Endothelial cell of umbilical vein (primary cell): ENCODE measurements at regions not wholly inside any gene's neighbourhood (a gene's known extent, or its start where the extent isn't known, plus 50 kb on each side); places are given as distances from the start of the nearest gene placed in this dataset.

Experiments used
- BruUV-seq: library from RNA; stranded (reverse); fragments of 400-500 nt; replicated peaks from 2 replicates; lab custom pipeline; 2021; lab: Mats Ljungman, UMichigan
- CTCF ChIA-PET: fragments of 300-600, 350-600 bp; sonication (Branson Sonifier 250); formaldehyde crosslinking; loops from one replicate; lab custom pipeline; 2021; ENCODE audit warnings: antibody characterized with exemption, inconsistent platforms; lab: Charles Lee
- POLR2A ChIA-PET: fragments of 300-600, 350-600 bp; sonication (Branson Sonifier 250); formaldehyde crosslinking; loops from one replicate; lab custom pipeline; 2021; ENCODE audit warnings: antibody characterized with exemption, inconsistent platforms; lab: Charles Lee
- DNase-seq: peaks from one replicate; pipeline ENCODE4 v3.0.0-alpha.2; 2011; ENCODE audit warnings: low read depth, low spot score
- FAIRE-seq: peaks from 2 replicates; lab custom pipeline; 2011; peaks lifted over from hg19 to GRCh38; lab: Jason Lieb, UNC
- H2AFZ ChIP-seq: 2 replicates; pipeline ENCODE4 v1.6.0; 2012; ENCODE audit warnings: low read depth, low read length, control low read depth, inconsistent platforms
- H3K27ac ChIP-seq: 2 replicates; pipeline ENCODE4 v1.5.1; 2011; ENCODE audit warnings: low read depth, mild to moderate bottlenecking, control low read depth, low read length, moderate library complexity; ENCODE audit not compliant: insufficient read depth
- H3K27me3 ChIP-seq, 2 experiments: 2 replicates each; pipeline versions ENCODE4 v1.6.0 to v1.6.1; 2011; ENCODE audit warnings: low read length in 2 of 2, mixed read lengths in 1 of 2; ENCODE audit not compliant: control insufficient read depth in 2 of 2, insufficient read depth in 2 of 2
- H3K36me3 ChIP-seq, 2 experiments: 2 replicates in 1 of 2; 3 replicates in 1 of 2; pipeline ENCODE4 v1.5.1; 2011; ENCODE audit warnings: low read length in 2 of 2, mild to moderate bottlenecking in 1 of 2, moderate library complexity in 1 of 2; ENCODE audit not compliant: control insufficient read depth in 2 of 2, insufficient read depth in 2 of 2; ENCODE audit errors: extremely low read depth in 1 of 2
- H3K4me1 ChIP-seq: 3 replicates; pipeline ENCODE4 v1.5.1; 2011; ENCODE audit warnings: mild to moderate bottlenecking, low read length; ENCODE audit not compliant: control insufficient read depth, insufficient read depth; ENCODE audit errors: extremely low read depth
- H3K4me2 ChIP-seq: 2 replicates; pipeline ENCODE4 v1.6.1; 2011; ENCODE audit warnings: low read length, control low read depth, mixed read lengths; ENCODE audit not compliant: insufficient read depth
- H3K4me3 ChIP-seq, 3 experiments: fragments of 200-600 bp in 1 of 3; sonication (generic), shearing (Covaris generic) in 1 of 3; replicated peaks in 1 of 3; 2 replicates each; pipeline ENCODE4 v1.5.1; 2011 to 2016; ENCODE audit warnings: control low read depth in 3 of 3, low read length in 3 of 3, mild to moderate bottlenecking in 2 of 3, inconsistent platforms in 1 of 3, low read depth in 1 of 3, moderate library complexity in 1 of 3; ENCODE audit not compliant: insufficient read depth in 1 of 3
- H3K79me2 ChIP-seq: 2 replicates; pipeline ENCODE4 v1.6.0; 2012; ENCODE audit warnings: low read length, inconsistent platforms; ENCODE audit not compliant: control insufficient read depth, insufficient read depth
- H3K9ac ChIP-seq: replicated peaks from 2 replicates; pipeline ENCODE3; 2011; ENCODE audit warnings: low read length, control low read depth; ENCODE audit not compliant: insufficient read depth; ENCODE audit errors: extremely low read depth
- H3K9me1 ChIP-seq: replicated peaks from 3 replicates; pipeline ENCODE4 v1.6.0; 2011; ENCODE audit warnings: mild to moderate bottlenecking, low read length; ENCODE audit not compliant: control insufficient read depth, insufficient read depth; ENCODE audit errors: extremely low read depth
- H3K9me3 ChIP-seq: replicated peaks from 2 replicates; pipeline ENCODE4 v1.5.1; 2012; ENCODE audit warnings: low read length, inconsistent platforms; ENCODE audit not compliant: control insufficient read depth, insufficient read depth
- H4K20me1 ChIP-seq: replicated peaks from 2 replicates; pipeline ENCODE3; 2011; ENCODE audit warnings: mild to moderate bottlenecking, low read length; ENCODE audit not compliant: control insufficient read depth, insufficient read depth; ENCODE audit errors: extremely low read depth
- CTCF ChIP-seq, 2 donors: IDR thresholded peaks; 1 replicate in 1 of 2; 2 replicates in 1 of 2; pipeline ENCODE4 v1.5.1; 2011; ENCODE audit warnings: low read length in 2 of 2, mild to moderate bottlenecking in 2 of 2, moderate library complexity in 2 of 2, control low read depth in 1 of 2, inconsistent platforms in 1 of 2, low read depth in 1 of 2; ENCODE audit not compliant: insufficient read depth in 1 of 2; ENCODE audit errors: extremely low read depth in 1 of 2
- EZH2 ChIP-seq: IDR thresholded peaks from 2 replicates; pipeline ENCODE4 v1.6.1; 2012; ENCODE audit warnings: borderline replicate concordance, low read depth, mild to moderate bottlenecking, moderate library complexity, low read length, inconsistent platforms; ENCODE audit not compliant: severe bottlenecking
- FOS ChIP-seq: IDR thresholded peaks from 2 replicates; pipeline ENCODE4 v1.6.1; 2011; ENCODE audit warnings: mild to moderate bottlenecking, low read length, moderate library complexity, borderline replicate concordance; ENCODE audit not compliant: insufficient read depth
- GATA2 ChIP-seq: IDR thresholded peaks from 2 replicates; pipeline ENCODE4 v1.7.0; 2011; ENCODE audit warnings: low read depth, mild to moderate bottlenecking, moderate library complexity, mixed read lengths, low read length; ENCODE audit not compliant: insufficient read length, insufficient read depth
- JUN ChIP-seq: IDR thresholded peaks from 2 replicates; pipeline ENCODE4 v1.6.1; 2011; ENCODE audit warnings: borderline replicate concordance, low read depth; ENCODE audit not compliant: insufficient read length, insufficient read depth
- MAX ChIP-seq: IDR thresholded peaks from 2 replicates; pipeline ENCODE4 v1.6.1; 2011; ENCODE audit not compliant: insufficient read depth, insufficient read length
- MYC ChIP-seq: IDR thresholded peaks from one replicate; pipeline ENCODE4 v1.6.1; 2011; ENCODE audit warnings: mild to moderate bottlenecking, low read depth, low read length
- POLR2A ChIP-seq: IDR thresholded peaks from 2 replicates; pipeline ENCODE4 v1.6.1; 2012; ENCODE audit warnings: low read depth, mild to moderate bottlenecking, control low read depth, low read length
- POLR2AphosphoS5 ChIP-seq: IDR thresholded peaks from 2 replicates; pipeline ENCODE4 v1.6.1; 2012; ENCODE audit warnings: low read depth, mild to moderate bottlenecking, control low read depth, low read length, moderate library complexity; ENCODE audit not compliant: insufficient read depth
- dilution Hi-C: fragments of 300-500 bp; cut with MboI; formaldehyde crosslinking; loops from one replicate; pipeline ENCODE4 v1.15.0; 2019; ENCODE audit warnings: low sequenced_read_pairs; ENCODE audit not compliant: extremely low pct_ligation_motif_present
- intact Hi-C: fragments of 100-400 bp; cut with micrococcal nuclease; formaldehyde crosslinking; loops from one replicate; pipeline ENCODE4 v1.10.0; 2022

- TF ChIP-seq POLR2AphosphoS5: no peak
- TF ChIP-seq MAX: no peak
- no peak for TF ChIP-seq EZH2
- no peak for TF ChIP-seq POLR2A
- TF ChIP-seq CTCF (IDR thresholded peaks at IDR 0.05; ENCODE audit: extremely low read depth in 1 of 2, insufficient read depth in 1 of 2, low read depth in 1 of 2, low read length in 2 of 2): no peak
- TF ChIP-seq FOS: no peak
- TF ChIP-seq JUN: no peak
- no peak for TF ChIP-seq GATA2
- no peak for TF ChIP-seq MYC
- Histone ChIP-seq H3K27ac (no peak overlapping the region), H3K79me2 (no peaks in the 10 kb centered on the region), H4K20me1 (no peaks in the 10 kb centered on the region), H3K9ac (no peak overlapping the region), H2AFZ (no peak overlapping the region), H3K36me3 (peaks cover 0 to 4% of the 10 kb centered on the region in 2 experiments), H3K4me3 (no peak overlapping the region), H3K27me3 (no peaks in the 10 kb centered on the region), H3K4me1 (no peaks in the 10 kb centered on the region), H3K4me2 (no peak overlapping the region), H3K9me3 (no peaks in the 10 kb centered on the region), H3K9me1 (no peaks in the 10 kb centered on the region)
- BruUV-seq: no TSS peak
- ChIA-PET POLR2A (no interaction called here), CTCF (no interaction called here)
- dilution Hi-C loops: no loop called here
- intact Hi-C loops: no loop called here
- FAIRE-seq (no peak), DNase-seq (no peak)
Measured at GRCh38 chr2:242098034-242098433, 228.5 kb downstream of the RTP5 start.
